Mesenchymal stem cell (in vitro differentiated cells and primary cell): ENCODE measurements at regions not wholly inside any gene's neighbourhood (a gene's known extent, or its start where the extent isn't known, plus 50 kb on each side); places are given as distances from the start of the nearest gene placed in this dataset.

Source experiments
- DNase-seq: peaks from one replicate; pipeline ENCODE4 v3.0.0-alpha.2; 2013
- H2AFZ ChIP-seq: one replicate; pipeline ENCODE4 v1.6.1; 2013; ENCODE audit warnings: low read depth, mild to moderate bottlenecking, control low read depth, inconsistent platforms, low read length, moderate library complexity
- H2AK5ac ChIP-seq: 2 replicates; pipeline ENCODE4 v1.6.1; 2013; ENCODE audit warnings: low read length, moderate library complexity, mild to moderate bottlenecking, inconsistent platforms; ENCODE audit not compliant: severe bottlenecking
- H2BK120ac ChIP-seq: one replicate; pipeline ENCODE4 v1.6.1; 2013; ENCODE audit warnings: low read depth, mild to moderate bottlenecking, inconsistent platforms, low read length, moderate library complexity
- H2BK12ac ChIP-seq, 2 experiments: one replicate each; pipeline ENCODE4 v1.6.1; 2013; ENCODE audit warnings: inconsistent platforms in 2 of 2, low read length in 2 of 2, mild to moderate bottlenecking in 2 of 2, moderate library complexity in 2 of 2, control low read depth in 1 of 2
- H2BK15ac ChIP-seq: one replicate; pipeline ENCODE4 v1.6.1; 2013; ENCODE audit warnings: mild to moderate bottlenecking, low read depth, inconsistent platforms; ENCODE audit not compliant: poor library complexity, severe bottlenecking
- H2BK5ac ChIP-seq: 2 replicates; pipeline ENCODE4 v1.6.1; 2013; ENCODE audit warnings: low read depth, mild to moderate bottlenecking, low read length, control low read depth, inconsistent platforms; ENCODE audit not compliant: poor library complexity, severe bottlenecking
- H3K14ac ChIP-seq, 2 experiments: one replicate each; pipeline ENCODE4 v1.6.1; 2013; ENCODE audit warnings: inconsistent platforms in 2 of 2, low read length in 2 of 2, control low read depth in 1 of 2, mild to moderate bottlenecking in 1 of 2, moderate library complexity in 1 of 2
- H3K18ac ChIP-seq, 2 experiments: one replicate each; pipeline ENCODE4 v1.6.1; 2013; ENCODE audit warnings: inconsistent platforms in 2 of 2, low read length in 2 of 2, control low read depth in 1 of 2, low read depth in 1 of 2, mild to moderate bottlenecking in 1 of 2
- H3K23ac ChIP-seq, 2 experiments: one replicate each; pipeline ENCODE4 v1.6.1; 2013; ENCODE audit warnings: inconsistent platforms in 2 of 2, low read length in 2 of 2, mild to moderate bottlenecking in 2 of 2, moderate library complexity in 2 of 2, control low read depth in 1 of 2
- H3K27ac ChIP-seq: 2 replicates; pipeline ENCODE4 v1.5.1; 2013; ENCODE audit warnings: mild to moderate bottlenecking, moderate library complexity, low read length, control low read depth, inconsistent platforms; ENCODE audit not compliant: poor library complexity, severe bottlenecking
- H3K27me3 ChIP-seq, 2 experiments: 2 replicates each; pipeline versions ENCODE4 v1.6.1 to v1.7.0; 2013; ENCODE audit warnings: low read length in 2 of 2, mild to moderate bottlenecking in 2 of 2, moderate library complexity in 2 of 2, control low read depth in 1 of 2, inconsistent platforms in 1 of 2; ENCODE audit not compliant: control insufficient read depth in 1 of 2, insufficient read depth in 1 of 2
- H3K36me3 ChIP-seq, 2 experiments: 2 replicates each; pipeline versions ENCODE4 v1.6.1 to v1.7.0; 2013; ENCODE audit warnings: low read length in 2 of 2, control low read depth in 1 of 2, inconsistent platforms in 1 of 2, low read depth in 1 of 2, mild to moderate bottlenecking in 1 of 2; ENCODE audit not compliant: insufficient read depth in 2 of 2, control insufficient read depth in 1 of 2
- H3K4ac ChIP-seq, 2 experiments: one replicate each; pipeline ENCODE4 v1.6.1; 2013; ENCODE audit warnings: inconsistent platforms in 2 of 2, low read length in 2 of 2, mild to moderate bottlenecking in 2 of 2, moderate library complexity in 2 of 2, control low read depth in 1 of 2, low read depth in 1 of 2
- H3K4me1 ChIP-seq: 2 replicates; pipeline ENCODE4 v1.6.1; 2013; ENCODE audit warnings: low read depth, low read length, control low read depth; ENCODE audit not compliant: control insufficient read depth, insufficient read depth
- H3K4me2 ChIP-seq: 2 replicates; pipeline ENCODE4 v1.6.1; 2013; ENCODE audit warnings: low read length, mild to moderate bottlenecking, inconsistent platforms; ENCODE audit not compliant: poor library complexity, severe bottlenecking
- H3K4me3 ChIP-seq, 2 experiments: 2 replicates each; pipeline versions ENCODE4 v1.5.1 to v1.7.0; 2013; ENCODE audit warnings: low read length in 2 of 2, mild to moderate bottlenecking in 2 of 2, control low read depth in 1 of 2, low read depth in 1 of 2; ENCODE audit not compliant: insufficient read depth in 1 of 2
- H3K79me1 ChIP-seq: replicated peaks from 2 replicates; pipeline ENCODE4 v1.6.1; 2013; ENCODE audit warnings: mild to moderate bottlenecking, control low read depth, low read length, inconsistent platforms; ENCODE audit not compliant: poor library complexity, severe bottlenecking
- H3K9ac ChIP-seq: 2 replicates; pipeline ENCODE4 v1.7.0; 2013; ENCODE audit warnings: mild to moderate bottlenecking, low read length, moderate library complexity
- H3K9me3 ChIP-seq: 2 replicates; pipeline ENCODE4 v1.7.0; 2013; ENCODE audit warnings: mild to moderate bottlenecking, low read length; ENCODE audit not compliant: control insufficient read depth
- H4K8ac ChIP-seq: one replicate; pipeline ENCODE4 v1.6.1; 2013; ENCODE audit warnings: inconsistent platforms, mild to moderate bottlenecking, low read length, moderate library complexity
- H4K91ac ChIP-seq: one replicate; pipeline ENCODE4 v1.6.1; 2013; ENCODE audit warnings: mild to moderate bottlenecking, low read length, inconsistent platforms
- WGBS: methylation state at CpG from one replicate; pipeline ENCODE4 v1.1.7; 2013; ENCODE audit warnings: mixed read lengths; 5-methylcytosine and 5-hydroxymethylcytosine counted together

- Histone ChIP-seq H3K79me1 (no peaks in the 10 kb centered on the region), H3K9ac (no peak overlapping the region), H3K18ac (no peak overlapping the region), H3K4me3 (no peak overlapping the region), H2AK5ac (no peak overlapping the region), H3K4me2 (no peak overlapping the region), H3K4me1 (peaks cover 3% of the 10 kb centered on the region), H3K23ac (no peak overlapping the region), H3K27me3 (peaks cover 0 to 69% of the 10 kb centered on the region in 2 experiments), H3K14ac (no peak overlapping the region), H3K9me3 (no peaks in the 10 kb centered on the region), H2BK5ac (no peak overlapping the region), H2BK12ac (no peak overlapping the region), H2BK120ac (no peak overlapping the region), H2AFZ (no peak overlapping the region), H3K4ac (no peak overlapping the region), H4K8ac (no peak overlapping the region), H2BK15ac (no peak overlapping the region), H3K27ac (no peak overlapping the region), H3K36me3 (no peaks in the 10 kb centered on the region), H4K91ac (no peak overlapping the region)
- no peak for DNase-seq
- 86% methylated on average over 3 of the region's 3 CpGs for WGBS
These were observed 69.7 kb upstream of the KCNJ6 start for GRCh38 chr21:37986000-37986399.

- no peak overlapping the region for H3K23ac ChIP-seq
- peaks cover 0 to 69% of the 10 kb centered on the region in 2 experiments for H3K27me3 ChIP-seq
- no peaks in the 10 kb centered on the region for H3K36me3 ChIP-seq
- no peak for DNase-seq
- no peak overlapping the region for H2BK15ac ChIP-seq
- WGBS, result 82% methylated on average over 5 of the region's 5 CpGs
- H3K27ac ChIP-seq, result no peak overlapping the region
- H3K9me3 ChIP-seq, result no peaks in the 10 kb centered on the region
- H3K9ac ChIP-seq, result no peak overlapping the region
- no peak overlapping the region for H3K4me3 ChIP-seq
- H2BK5ac ChIP-seq, result no peak overlapping the region
- no peak overlapping the region for H4K8ac ChIP-seq
- no peak overlapping the region for H2AK5ac ChIP-seq
- no peak overlapping the region for H3K4ac ChIP-seq
- no peak overlapping the region for H3K4me2 ChIP-seq
- H4K91ac ChIP-seq, result no peak overlapping the region
- H3K4me1 ChIP-seq, result peaks cover 3% of the 10 kb centered on the region
- no peak overlapping the region for H3K14ac ChIP-seq
- no peak overlapping the region for H3K18ac ChIP-seq
- H2BK12ac ChIP-seq, result no peak overlapping the region
- no peaks in the 10 kb centered on the region for H3K79me1 ChIP-seq
- no peak overlapping the region for H2AFZ ChIP-seq
- no peak overlapping the region for H2BK120ac ChIP-seq
These were observed 70.6 kb upstream of the KCNJ6 start for GRCh38 chr21:37986751-37987399.

GRCh38 chr21:37987668-37988067 is 71.4 kb upstream of the KCNJ6 start:
- H3K36me3 ChIP-seq, result no peaks in the 10 kb centered on the region
- H3K23ac ChIP-seq, result no peak overlapping the region
- H3K4me2 ChIP-seq, result no peak overlapping the region
- no peak for DNase-seq
- WGBS, result 80% methylated on average over 5 of the region's 5 CpGs
- no peak overlapping the region for H2AFZ ChIP-seq
- H4K8ac ChIP-seq, result no peak overlapping the region
- no peak overlapping the region for H2AK5ac ChIP-seq
- H3K14ac ChIP-seq, result no peak overlapping the region
- H3K4me3 ChIP-seq, result no peak overlapping the region
- no peak overlapping the region for H3K18ac ChIP-seq
- H2BK5ac ChIP-seq, result no peak overlapping the region
- H3K4ac ChIP-seq, result no peak overlapping the region
- H3K4me1 ChIP-seq, result peaks cover 2% of the 10 kb centered on the region
- no peak overlapping the region for H2BK15ac ChIP-seq
- H3K9ac ChIP-seq, result no peak overlapping the region
- H2BK120ac ChIP-seq, result no peak overlapping the region
- no peak overlapping the region for H4K91ac ChIP-seq
- H3K27me3 ChIP-seq, result peaks cover 0 to 67% of the 10 kb centered on the region in 2 experiments
- no peak overlapping the region for H3K27ac ChIP-seq
- no peaks in the 10 kb centered on the region for H3K9me3 ChIP-seq
- no peaks in the 10 kb centered on the region for H3K79me1 ChIP-seq
- H2BK12ac ChIP-seq, result no peak overlapping the region

GRCh38 chr21:37993071-37993470 is 76.8 kb upstream of the KCNJ6 start:
- no peaks in the 10 kb centered on the region for H3K9me3 ChIP-seq
- no peak overlapping the region for H2AFZ ChIP-seq
- no peak overlapping the region for H3K27ac ChIP-seq
- WGBS, result no CpG with 5 or more reads among the region's 1 CpG
- no peak overlapping the region for H3K4me2 ChIP-seq
- H3K23ac ChIP-seq, result no peak overlapping the region
- H3K9ac ChIP-seq, result no peak overlapping the region
- no peak for DNase-seq
- no peaks in the 10 kb centered on the region for H3K4me1 ChIP-seq
- peaks cover 6 to 38% of the 10 kb centered on the region in 2 experiments for H3K27me3 ChIP-seq
- no peak overlapping the region for H2AK5ac ChIP-seq
- H4K91ac ChIP-seq, result no peak overlapping the region
- no peak overlapping the region for H3K4me3 ChIP-seq
- H2BK120ac ChIP-seq, result no peak overlapping the region
- no peak overlapping the region for H2BK5ac ChIP-seq
- H2BK15ac ChIP-seq, result no peak overlapping the region
- no peak overlapping the region for H3K14ac ChIP-seq
- no peak overlapping the region for H2BK12ac ChIP-seq
- H3K36me3 ChIP-seq, result no peaks in the 10 kb centered on the region
- H3K18ac ChIP-seq, result no peak overlapping the region
- H3K79me1 ChIP-seq, result no peaks in the 10 kb centered on the region
- no peak overlapping the region for H4K8ac ChIP-seq
- H3K4ac ChIP-seq, result no peak overlapping the region
